ENCODE measurements at regions not wholly inside any gene's neighbourhood (a gene's known extent, or its start where the extent isn't known, plus 50 kb on each side); places are given as distances from the start of the nearest gene placed in this dataset.

DNA sequence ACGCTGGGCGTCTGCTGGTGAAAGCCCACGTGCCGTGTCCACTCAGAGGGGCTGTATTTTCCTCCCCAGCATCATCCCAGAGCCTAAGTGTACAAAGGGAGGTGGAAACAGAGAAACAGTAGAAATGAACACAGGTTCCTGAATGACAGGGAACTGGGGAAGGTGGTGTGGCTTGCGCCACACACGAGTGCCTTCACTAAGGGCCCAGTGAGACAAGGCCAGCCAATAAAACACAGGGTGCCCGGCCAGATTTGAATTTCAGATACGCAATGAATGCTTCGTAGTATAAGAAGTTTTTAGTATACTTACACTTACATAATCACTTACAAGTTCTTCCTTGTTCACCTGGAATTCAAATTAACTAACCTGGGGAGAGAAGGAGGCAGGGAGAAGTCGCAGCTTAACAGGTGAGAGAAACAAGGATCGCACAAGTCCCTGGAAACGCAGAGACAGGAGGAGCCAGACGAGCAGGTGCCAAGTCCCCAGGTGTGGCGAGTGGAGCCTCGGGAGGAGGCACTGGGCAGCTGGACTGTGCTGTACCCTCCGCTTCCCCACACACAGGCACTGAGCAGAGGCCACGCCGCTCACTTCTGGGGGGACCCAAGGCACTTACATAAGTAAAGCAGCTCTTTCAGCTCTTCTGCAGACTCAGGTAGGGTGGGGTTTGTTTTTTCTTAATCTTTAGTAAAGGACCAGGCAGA is 105.2 kb upstream of the MGMT start:
- H3K4me3 ChIP-seq (ENCODE audit: low read depth, low read length): no peak overlapping the region
- DNase-seq (ENCODE audit: low read depth): no peak
- no peak for TF ChIP-seq CTCF (IDR thresholded peaks at IDR 0.05; ENCODE audit: insufficient read depth, low read length)

DNA sequence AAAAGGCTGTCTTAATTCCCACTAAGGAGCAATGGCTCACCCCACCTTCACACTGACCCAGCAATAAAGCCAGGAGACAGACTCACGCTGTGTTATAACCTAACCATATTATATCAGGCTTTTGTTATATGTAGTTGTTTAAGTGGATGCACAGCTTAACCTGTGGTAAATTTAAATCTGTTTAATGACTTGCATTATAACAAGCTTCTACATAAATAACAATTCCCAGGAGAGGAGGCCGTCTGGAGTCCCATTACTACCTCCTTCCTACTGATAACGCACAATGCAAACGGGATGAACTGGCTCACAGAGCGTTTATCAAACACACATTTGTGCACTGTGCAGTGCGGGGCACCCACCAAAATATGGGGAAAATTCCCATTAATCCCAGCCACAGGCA is 102.1 kb upstream of the MGMT start:
- H3K4me3 ChIP-seq (ENCODE audit: low read depth, low read length): no peak overlapping the region
- TF ChIP-seq CTCF (IDR thresholded peaks at IDR 0.05; ENCODE audit: insufficient read depth, low read length): no peak
- DNase-seq (ENCODE audit: low read depth): no peak

- TF ChIP-seq CTCF (IDR thresholded peaks at IDR 0.05; ENCODE audit: insufficient read depth, low read length): no peak
- H3K4me3 ChIP-seq (ENCODE audit: low read depth, low read length): no peak overlapping the region
- no peak for DNase-seq (ENCODE audit: low read depth)
These were observed 101.2 kb upstream of the MGMT start for GRCh38 chr10:129365767-129366402.

GRCh38 chr10:129366450-129366849 is 100.6 kb upstream of the MGMT start:
- TF ChIP-seq CTCF (IDR thresholded peaks at IDR 0.05; ENCODE audit: insufficient read depth, low read length): no peak
- no peak overlapping the region for H3K4me3 ChIP-seq (ENCODE audit: low read depth, low read length)
- DNase-seq (ENCODE audit: low read depth): no peak

DNA sequence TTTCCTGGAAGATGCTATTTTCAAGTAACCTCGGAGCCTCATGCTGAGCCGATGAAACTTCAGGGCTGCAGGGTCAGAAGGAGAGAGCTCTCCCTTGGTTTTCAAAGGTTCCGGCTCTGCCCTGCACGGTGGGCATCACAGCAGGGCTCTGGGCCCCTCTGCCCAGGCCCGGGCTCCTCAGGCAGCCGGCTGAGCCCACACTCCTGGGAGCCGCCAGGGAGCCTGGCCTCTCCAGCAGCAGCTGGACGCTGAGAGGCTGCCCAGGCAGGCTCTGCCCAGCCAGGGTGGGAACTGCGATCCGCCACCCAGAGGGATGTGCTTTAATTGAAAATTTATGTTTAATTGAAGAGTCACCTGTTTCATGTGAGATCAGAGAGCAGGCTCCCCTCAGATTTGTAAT is 97.5 kb upstream of the MGMT start:
- H3K4me3 ChIP-seq (ENCODE audit: low read depth, low read length): no peak overlapping the region
- TF ChIP-seq CTCF (IDR thresholded peaks at IDR 0.05; ENCODE audit: insufficient read depth, low read length): no peak
- DNase-seq (ENCODE audit: low read depth): no peak

- no peak for TF ChIP-seq CTCF (IDR thresholded peaks at IDR 0.05; ENCODE audit: insufficient read depth, low read length)
- no peak overlapping the region for H3K4me3 ChIP-seq (ENCODE audit: low read depth, low read length)
- DNase-seq (ENCODE audit: low read depth): no peak
These were observed 95.5 kb upstream of the MGMT start for GRCh38 chr10:129371541-129371940.

All from fibroblast of the aortic adventitia (primary cell).